GM12878 (cell line): ENCODE measurements at regions not wholly inside any gene's neighbourhood (a gene's known extent, or its start where the extent isn't known, plus 50 kb on each side); places are given as distances from the start of the nearest gene placed in this dataset.

Source experiments
- BACH1 ChIP-seq: fragments of 450-650 bp; IDR thresholded peaks from 2 replicates; pipeline ENCODE4 v1.6.1; 2017; ENCODE audit warnings: mild to moderate bottlenecking, borderline replicate concordance
- CEBPB ChIP-seq, 2 experiments: fragments of 150-350 bp in 1 of 2; IDR thresholded peaks; 2 replicates each; pipeline ENCODE4 v1.6.1; 2012 to 2014; ENCODE audit warnings: low read depth in 2 of 2, low read length in 2 of 2, borderline replicate concordance in 1 of 2, inconsistent platforms in 1 of 2
- CTCF ChIP-seq, 3 experiments: IDR thresholded peaks in 2 of 3; conservative IDR thresholded peaks in 1 of 3; 2 replicates each; pipeline ENCODE4 v1.5.1; 2011; ENCODE audit warnings: low read depth in 3 of 3, low read length in 3 of 3, mild to moderate bottlenecking in 3 of 3, control low read depth in 2 of 3, moderate library complexity in 2 of 3, inconsistent platforms in 1 of 3, mixed read lengths in 1 of 3; ENCODE audit not compliant: control insufficient read depth in 2 of 3, insufficient read depth in 1 of 3; ENCODE audit errors: extremely low read depth in 1 of 3
- ETV6 ChIP-seq, 2 experiments: fragments of 450-650 bp in 1 of 2; IDR thresholded peaks in 1 of 2; conservative IDR thresholded peaks in 1 of 2; 2 replicates each; pipeline ENCODE4 v1.6.1; 2014; ENCODE audit warnings: antibody characterized with exemption in 1 of 2, borderline replicate concordance in 1 of 2, low read depth in 1 of 2, mild to moderate bottlenecking in 1 of 2, moderate library complexity in 1 of 2
- JUND ChIP-seq: IDR thresholded peaks from 2 replicates; pipeline ENCODE4 v1.6.1; 2012; ENCODE audit warnings: low read depth, mild to moderate bottlenecking, low read length, improper control_type of control experiment, moderate library complexity
- POLR2A ChIP-seq: IDR thresholded peaks from 2 replicates; pipeline ENCODE4 v1.6.1; 2011; ENCODE audit warnings: low read depth, mild to moderate bottlenecking, low read length
- RCOR1 ChIP-seq: conservative IDR thresholded peaks from 2 replicates; pipeline ENCODE4 v1.6.1; 2012; ENCODE audit warnings: low read depth, low read length, improper control_type of control experiment
- TAF1 ChIP-seq: IDR thresholded peaks from 2 replicates; pipeline ENCODE4 v1.6.1; 2011; ENCODE audit warnings: mild to moderate bottlenecking, low read depth, low read length, borderline replicate concordance
- WRNIP1 ChIP-seq: IDR thresholded peaks from 2 replicates; pipeline ENCODE4 v1.6.1; 2011; ENCODE audit warnings: low read depth, low read length, improper control_type of control experiment, borderline replicate concordance

DNA sequence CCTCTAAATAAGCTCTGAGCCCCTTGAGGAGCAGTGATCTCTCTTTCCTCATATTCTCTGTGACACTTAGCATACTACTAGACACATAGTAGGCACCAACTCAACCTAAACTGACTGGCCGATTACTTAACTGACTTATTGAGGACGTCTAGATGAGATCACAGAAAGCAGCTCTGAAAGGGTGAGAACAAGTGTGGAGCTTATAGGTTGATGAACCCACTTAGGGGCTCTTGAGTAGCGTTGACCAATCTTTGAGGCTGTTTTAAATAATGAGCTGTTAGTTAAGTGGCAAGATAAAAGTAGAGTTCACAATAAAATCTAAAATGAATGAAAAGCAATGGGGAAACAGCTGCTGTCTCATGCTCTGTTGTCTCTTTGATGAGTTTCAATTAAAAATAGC, 124.7 kb upstream of the TNPO1 start:
- TF ChIP-seq BACH1 (no peak), CTCF (IDR thresholded peaks at IDR 0.05 in 2 of 3, conservative IDR thresholded peaks at IDR 0.05 in 1 of 3; ENCODE audit: control insufficient read depth in 2 of 3, extremely low read depth in 1 of 3, insufficient read depth in 1 of 3, low read depth in 3 of 3, low read length in 3 of 3) (no peak), WRNIP1 (no peak), CEBPB (IDR thresholded peaks at IDR 0.05; ENCODE audit: borderline replicate concordance in 1 of 2, low read depth in 2 of 2, low read length in 2 of 2) (no peak), POLR2A (no peak), TAF1 (no peak), RCOR1 (no peak), JUND (no peak), ETV6 (conservative IDR thresholded peaks at IDR 0.05 in 1 of 2, IDR thresholded peaks at IDR 0.05 in 1 of 2; ENCODE audit: borderline replicate concordance in 1 of 2, low read depth in 1 of 2) (no peak)
